ENCODE measurements at regions not wholly inside any gene's neighbourhood (a gene's known extent, or its start where the extent isn't known, plus 50 kb on each side); places are given as distances from the start of the nearest gene placed in this dataset.

- TF ChIP-seq TCF7L2 (IDR thresholded peaks at IDR 0.05; ENCODE audit: borderline replicate concordance, extremely low read depth, insufficient read depth, insufficient read length) (no peak), REST (IDR thresholded peaks at IDR 0.05; ENCODE audit: low read depth) (no peak), ATF3 (IDR thresholded peaks at IDR 0.05) (no peak), YY1 (IDR thresholded peaks at IDR 0.05; ENCODE audit: extremely low read depth, insufficient replicate concordance, low read depth, low read length) (no peak), CBX3 (IDR thresholded peaks at IDR 0.05; ENCODE audit: low read depth) (no peak), FOSL1 (IDR thresholded peaks at IDR 0.05; ENCODE audit: low read depth) (no peak)
These were observed 67.4 kb upstream of the TAMM41 start (continued) for GRCh38 chr3:11914041-11914440.

GRCh38 chr3:11914651-11915050, 68.0 kb upstream of the TAMM41 start:
- BruUV-seq (replicated peaks), result no TSS peak
- ATAC-seq (no peak), DNase-seq (ENCODE audit: low read depth, low spot score) (no peak)
- no peak overlapping the region for H3K4me3 ChIP-seq (replicated peaks in 1 of 2; ENCODE audit: low read depth in 1 of 2, low read length in 2 of 2)
- H3K9ac ChIP-seq (ENCODE audit: low read length), result no peak overlapping the region
- no peaks in the 10 kb centered on the region for H4K20me1 ChIP-seq (ENCODE audit: insufficient read depth)
- ChIA-PET CTCF (no interaction called here), POLR2A (no interaction called here), RAD21 (ENCODE audit: low non-redundant PET in 1 of 2, low total read pairs in 2 of 2, uncharacterized antibody in 2 of 2, unreplicated experiment in 2 of 2) (no interaction called here)
- no peaks in the 10 kb centered on the region for H3K27me3 ChIP-seq (ENCODE audit: insufficient read depth, low read length)
- H3K79me2 ChIP-seq (ENCODE audit: insufficient read depth, low read length), result no peaks in the 10 kb centered on the region
- H3K9me2 ChIP-seq (ENCODE audit: insufficient read depth), result no peaks in the 10 kb centered on the region
- H3K4me1 ChIP-seq (ENCODE audit: control insufficient read depth in 1 of 2, insufficient read depth in 2 of 2, low read length in 2 of 2), result no peaks in the 10 kb centered on the region
- H3K36me3 ChIP-seq (ENCODE audit: control insufficient read depth in 1 of 2, insufficient read depth in 2 of 2, low read length in 2 of 2), result no peaks in the 10 kb centered on the region
- H3K27ac ChIP-seq (ENCODE audit: low read depth, low read length), result no peak overlapping the region
- no peaks in the 10 kb centered on the region for H3K9me3 ChIP-seq (ENCODE audit: control insufficient read depth in 1 of 2, insufficient read depth in 1 of 2, low read depth in 1 of 2, low read length in 2 of 2)
- intact Hi-C loops (cut with micrococcal nuclease), result no loop called here
- H3K4me2 ChIP-seq (ENCODE audit: low read length), result no peak overlapping the region
- no peak overlapping the region for H2AFZ ChIP-seq (ENCODE audit: low read depth, low read length, poor library complexity, severe bottlenecking)
- TF ChIP-seq REST (IDR thresholded peaks at IDR 0.05; ENCODE audit: low read depth) (no peak), ZFX (IDR thresholded peaks at IDR 0.05) (no peak), ZNF274 (IDR thresholded peaks at IDR 0.05; ENCODE audit: low read depth, low read length) (no peak), CTCF (IDR thresholded peaks at IDR 0.05 in 2 of 3, conservative IDR thresholded peaks at IDR 0.05 in 1 of 3; ENCODE audit: borderline replicate concordance in 1 of 3, insufficient read depth in 1 of 3, low read depth in 2 of 3, low read length in 2 of 3) (no peak)
